Limb (tissue), 2 donors: ENCODE measurements at regions not wholly inside any gene's neighbourhood (a gene's known extent, or its start where the extent isn't known, plus 50 kb on each side); places are given as distances from the start of the nearest gene placed in this dataset.
A peak's percentile ranks its signal among the peaks of the same experiment; 100 is the strongest.

Source experiments
- DNase-seq, 2 donors: peaks; one replicate each; pipeline ENCODE4 v3.0.0-alpha.2; 2016; ENCODE audit errors: extremely low spot score in 2 of 2

DNA sequence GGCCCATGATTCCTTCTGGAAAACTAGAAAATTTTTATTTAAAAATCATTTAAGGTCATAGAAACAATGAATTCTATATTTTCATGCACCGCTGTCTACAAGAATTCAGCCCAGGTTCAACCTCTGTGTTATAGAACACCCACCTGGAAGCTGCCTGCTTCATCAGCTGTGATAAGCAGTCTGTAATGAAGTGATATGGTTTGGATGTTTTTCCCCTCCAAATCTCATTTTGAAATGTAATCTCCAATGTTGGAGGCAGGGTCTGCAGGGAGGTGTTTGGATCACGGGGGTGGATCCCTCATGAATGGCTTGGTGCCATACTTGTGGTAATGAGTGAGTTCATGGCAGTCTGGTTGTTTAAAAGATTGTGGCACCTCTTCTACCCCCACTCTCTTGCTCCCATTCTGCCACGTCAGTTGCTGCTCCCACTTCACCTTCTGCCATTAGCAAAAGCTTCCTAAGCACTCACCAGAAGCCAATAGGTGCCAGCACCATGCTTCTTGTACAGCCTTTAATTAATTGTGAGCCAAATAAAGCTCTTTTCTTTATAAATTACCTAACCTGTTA lies 55.6 kb downstream of the MRPL32 start:
- no peak for DNase-seq

DNA sequence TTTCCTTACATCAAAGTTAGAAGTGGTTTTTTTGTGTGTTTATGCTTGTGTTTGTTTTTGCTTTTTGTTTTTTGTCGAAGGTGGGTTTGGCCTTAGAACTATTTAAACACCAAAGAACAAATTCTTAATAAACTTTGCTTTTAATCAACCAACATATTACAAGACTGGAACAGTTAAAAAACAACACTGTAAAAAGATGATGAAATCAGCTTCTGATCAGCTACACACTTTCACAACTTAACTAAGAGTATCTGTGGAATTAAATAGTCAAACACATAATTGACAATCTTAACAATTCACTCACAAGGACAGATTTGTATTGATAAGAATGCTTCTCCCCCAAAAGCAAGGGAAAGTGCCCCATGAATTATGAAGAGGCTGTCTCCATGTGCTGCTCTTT lies 58.8 kb downstream of the MRPL32 start:
- DNase-seq = no peak

GRCh38 chr7:42991913-42992591 lies 59.9 kb downstream of the MRPL32 start:
- DNase-seq = no peak

DNA sequence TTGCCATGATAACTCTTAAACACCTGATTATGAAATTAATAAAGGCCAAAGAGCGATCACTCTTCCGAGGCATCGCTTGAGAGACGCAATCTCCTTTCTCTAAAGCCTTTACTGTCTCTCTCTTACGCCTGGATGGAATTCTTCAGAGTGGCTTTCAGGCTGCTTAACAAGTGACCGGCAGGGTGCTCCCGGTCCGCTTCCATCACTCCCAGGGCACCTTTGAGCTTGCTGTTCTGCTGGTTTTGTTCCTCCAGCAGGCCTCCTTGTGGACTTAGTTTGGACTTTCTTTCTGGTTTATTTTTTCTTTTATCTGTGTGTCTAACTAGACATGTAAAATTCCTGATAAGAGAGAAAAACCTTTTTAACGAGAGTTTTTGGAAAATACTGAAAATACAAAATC lies 60.9 kb downstream of the MRPL32 start:
- no peak for DNase-seq

DNA sequence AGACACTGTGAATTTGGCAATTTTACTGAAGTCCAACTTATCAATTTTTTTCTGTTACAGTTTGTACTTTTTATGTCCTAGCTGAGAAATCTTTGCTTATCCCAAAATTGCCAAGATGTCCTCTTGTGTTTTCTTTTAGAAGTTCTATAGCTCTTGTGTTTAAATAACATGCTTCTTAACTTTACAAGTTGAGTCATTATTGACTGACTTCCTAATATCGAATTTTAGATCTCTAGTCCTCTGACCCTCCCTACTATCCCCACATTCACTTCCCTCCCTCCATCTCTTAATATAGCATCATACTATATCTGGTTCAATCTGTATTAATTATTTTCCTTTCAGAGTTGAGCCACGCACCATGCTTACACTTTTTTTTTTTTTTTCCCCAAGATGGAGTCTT lies 61.9 kb downstream of the MRPL32 start:
- DNase-seq = no peak

- no peak for DNase-seq
These were observed 65.4 kb downstream of the MRPL32 start for GRCh38 chr7:42997611-42998010.

DNA sequence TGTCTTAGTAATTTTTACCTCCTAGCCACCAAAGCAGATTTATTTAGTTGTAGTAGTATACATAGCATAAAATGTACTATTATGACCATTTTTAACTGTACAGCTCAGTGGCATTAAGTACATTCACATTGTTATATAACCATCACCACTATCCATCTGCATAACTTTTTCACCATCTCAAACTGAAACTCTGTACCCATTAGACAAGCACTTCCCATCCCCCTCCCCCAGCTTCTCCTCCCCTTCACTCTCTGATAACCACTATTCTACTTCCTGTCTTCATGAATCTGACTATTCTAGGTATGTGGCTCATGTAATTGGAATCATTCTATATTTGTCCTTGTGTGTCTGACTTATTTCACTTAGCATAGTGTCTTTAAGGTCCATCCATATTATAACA lies 71.9 kb downstream of the MRPL32 start:
- no peak for DNase-seq

- DNase-seq = no peak
These were observed 73.8 kb downstream of the MRPL32 start for GRCh38 chr7:43006008-43006407.

- DNase-seq = no peak
These were observed 77.9 kb downstream of the MRPL32 start for GRCh38 chr7:43010061-43010460.

GRCh38 chr7:43011879-43012278 lies 79.7 kb downstream of the MRPL32 start:
- DNase-seq = no peak

GRCh38 chr7:43014406-43014805 lies 82.2 kb downstream of the MRPL32 start:
- no peak for DNase-seq

- no peak for DNase-seq
These were observed 83.1 kb downstream of the MRPL32 start for GRCh38 chr7:43015301-43015700.

DNA sequence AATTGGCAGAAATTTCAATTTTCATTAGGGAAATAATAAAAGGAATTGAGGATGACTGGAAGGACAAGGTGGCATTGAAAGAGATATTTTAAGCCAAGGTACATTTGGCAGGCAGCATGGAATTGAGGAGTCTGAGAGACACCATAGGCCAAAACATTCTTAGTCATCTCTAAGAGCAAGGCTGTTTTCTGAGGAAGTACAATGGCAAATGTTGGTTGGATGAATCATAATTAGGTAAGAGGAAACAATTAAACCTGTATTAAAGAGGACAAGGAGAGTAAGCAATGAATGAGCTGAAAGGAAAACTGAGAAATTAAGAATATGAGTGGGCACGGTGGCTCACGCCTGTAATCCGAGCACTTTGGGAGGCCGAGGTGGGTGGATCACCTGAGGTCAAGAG lies 86.3 kb downstream of the MRPL32 start:
- no peak for DNase-seq

GRCh38 chr7:43021431-43021830 lies 89.3 kb downstream of the MRPL32 start:
- DNase-seq = no peak

DNA sequence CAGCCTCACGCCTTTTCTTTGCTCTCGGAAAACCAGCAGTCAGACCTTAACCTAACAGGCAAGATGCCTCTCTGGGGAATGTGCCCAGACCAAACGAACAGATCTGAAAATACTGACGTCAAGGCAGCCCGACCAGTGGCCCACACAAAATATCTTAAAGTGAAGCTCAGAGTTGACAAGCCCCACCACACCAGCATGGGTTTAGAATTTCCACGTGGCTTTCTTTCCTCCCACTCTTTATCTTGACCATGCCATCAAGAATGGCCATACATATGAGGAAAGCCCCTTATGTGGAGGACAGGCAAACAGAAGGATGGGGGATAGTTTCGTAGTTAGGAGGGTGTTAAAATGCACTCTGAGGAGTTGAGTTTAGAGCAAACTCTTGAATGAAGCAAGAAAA lies 89.8 kb downstream of the MRPL32 start:
- no peak for DNase-seq

DNA sequence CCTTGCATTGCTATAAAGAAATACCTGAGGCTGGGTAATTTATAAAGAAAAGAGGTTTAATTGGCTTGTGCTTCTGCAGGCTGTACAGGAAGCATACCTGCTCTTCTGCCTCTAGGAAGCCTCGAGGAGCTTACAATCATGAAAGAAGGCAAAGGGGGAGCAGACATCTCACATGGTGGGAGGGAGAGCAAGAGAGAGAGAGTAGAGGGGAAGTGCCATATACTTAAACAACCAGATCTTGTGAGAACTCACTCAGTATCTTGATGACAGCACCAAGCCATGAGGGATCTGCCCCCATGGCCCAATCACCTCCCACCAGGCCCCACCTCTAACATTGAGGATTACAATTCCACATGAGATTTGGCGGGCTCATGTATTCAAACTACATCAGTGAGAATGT lies 79.1 kb upstream of the HECW1 start:
- no peak for DNase-seq

- no peak for DNase-seq
These were observed 77.9 kb upstream of the HECW1 start for GRCh38 chr7:43034535-43035002.

DNA sequence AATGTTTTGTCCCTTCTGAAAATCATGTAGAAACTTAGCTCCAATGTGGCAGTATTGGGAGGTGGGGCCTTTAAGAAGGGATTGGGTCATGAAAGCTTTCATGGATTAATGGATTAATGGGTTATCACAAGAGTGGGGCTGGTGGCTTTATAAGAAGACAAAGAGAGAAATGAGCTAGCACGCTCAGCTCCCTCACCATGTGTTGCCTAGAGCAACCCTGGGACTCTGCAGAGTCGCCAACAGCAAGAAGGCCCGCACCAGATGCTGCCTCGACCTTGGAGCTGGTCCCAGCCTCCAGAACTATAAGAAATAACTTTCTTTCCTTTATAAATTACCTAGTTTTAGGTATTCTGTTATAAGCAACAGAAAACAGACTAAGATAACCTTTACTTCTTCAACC lies 74.9 kb upstream of the HECW1 start:
- no peak for DNase-seq

GRCh38 chr7:43038254-43038653 lies 74.2 kb upstream of the HECW1 start:
- DNase-seq = peak in 1 of 2 donors; percentile 13

GRCh38 chr7:43039346-43039745 lies 73.1 kb upstream of the HECW1 start:
- no peak for DNase-seq

GRCh38 chr7:43040461-43040860 lies 72.0 kb upstream of the HECW1 start:
- no peak for DNase-seq

DNA sequence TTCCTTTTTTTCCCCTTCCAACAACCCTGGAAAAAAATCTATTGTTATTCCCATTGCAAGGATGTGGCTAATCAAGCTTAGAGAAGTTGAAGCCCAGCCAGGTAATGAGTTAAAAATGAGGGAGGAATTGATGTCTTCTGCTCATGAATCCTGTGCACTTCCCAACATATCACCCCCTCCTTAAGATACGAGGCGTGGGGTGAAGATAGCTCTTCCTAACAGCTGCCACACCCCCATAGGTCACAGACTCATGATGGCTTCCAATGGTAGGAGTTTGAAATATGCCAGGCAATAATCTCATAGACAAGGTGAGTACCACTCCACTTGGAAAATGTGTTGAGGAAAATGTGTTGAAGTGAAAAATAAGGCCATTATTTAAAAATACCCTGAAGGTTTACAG lies 71.3 kb upstream of the HECW1 start:
- no peak for DNase-seq

DNA sequence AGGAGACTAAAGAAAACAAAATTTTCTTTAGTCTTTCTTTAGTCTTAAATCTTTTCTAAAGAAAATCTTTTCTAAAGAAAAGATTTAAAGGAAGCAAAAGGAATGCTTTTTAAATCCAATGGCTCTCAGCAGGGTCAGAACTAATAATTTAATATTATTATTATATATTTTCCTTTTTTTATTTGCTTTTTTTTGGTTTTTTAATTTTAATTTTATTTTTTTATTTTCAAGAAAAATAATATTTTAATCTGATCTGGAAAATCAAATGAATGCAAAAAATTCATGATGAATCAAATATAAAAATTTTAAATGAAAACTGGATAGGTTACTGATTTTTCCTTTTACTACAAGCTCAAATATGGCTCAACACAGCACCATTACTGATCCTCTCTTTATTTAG lies 70.7 kb upstream of the HECW1 start:
- no peak for DNase-seq

DNA sequence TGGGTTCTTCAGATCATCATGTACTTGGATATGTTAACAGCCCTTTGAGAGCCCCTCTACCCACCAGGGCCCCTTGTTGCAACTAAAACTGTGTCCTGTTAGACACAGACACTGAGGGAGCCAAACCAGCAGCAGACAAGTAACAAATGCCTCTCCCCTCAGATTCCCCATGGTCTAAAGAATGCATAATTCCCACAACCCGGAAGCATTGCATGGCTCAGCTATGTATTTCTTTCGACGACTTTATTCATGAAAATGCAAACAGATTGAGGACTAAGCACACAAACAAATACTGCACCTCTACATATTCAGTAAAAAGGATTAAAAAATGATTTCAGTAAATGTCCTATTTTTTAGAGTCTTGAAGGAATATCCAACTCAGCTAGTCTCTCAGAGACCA lies 70.1 kb upstream of the HECW1 start:
- no peak for DNase-seq
